ENCODE measurements at regions not wholly inside any gene's neighbourhood (a gene's known extent, or its start where the extent isn't known, plus 50 kb on each side); places are given as distances from the start of the nearest gene placed in this dataset.

DNA sequence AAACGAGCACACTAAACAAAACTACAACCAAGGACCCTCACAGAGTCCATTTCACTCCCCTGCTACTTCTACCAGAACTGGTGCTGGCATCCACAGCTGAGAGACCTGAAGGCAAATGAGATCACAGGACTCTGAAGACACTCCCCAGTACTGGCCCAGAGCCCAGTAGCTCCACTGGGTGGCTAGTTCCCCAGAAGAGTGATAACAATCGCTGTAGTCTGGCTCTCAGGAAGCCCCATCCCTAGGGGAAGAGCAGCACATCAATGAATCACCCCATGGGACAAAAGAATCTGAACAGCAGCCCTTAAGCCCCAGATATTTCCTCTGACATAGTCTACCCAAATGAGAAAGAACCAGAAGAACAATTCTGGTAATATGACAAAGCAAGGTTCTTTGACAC, 190.7 kb upstream of the BMP4 start:
- H3K27ac ChIP-seq (ENCODE audit: low read depth, low read length), result no peak overlapping the region
- no peak overlapping the region for H3K4me2 ChIP-seq (ENCODE audit: low read length)
- H3K36me3 ChIP-seq (ENCODE audit: control insufficient read depth, low read length), result no peaks in the 10 kb centered on the region
- H3K4me3 ChIP-seq (ENCODE audit: low read length), result no peak overlapping the region
- TF ChIP-seq EZH2phosphoT487 (IDR thresholded peaks at IDR 0.05; ENCODE audit: borderline replicate concordance, low read length), result no peak
- TF ChIP-seq, protein P1, sequence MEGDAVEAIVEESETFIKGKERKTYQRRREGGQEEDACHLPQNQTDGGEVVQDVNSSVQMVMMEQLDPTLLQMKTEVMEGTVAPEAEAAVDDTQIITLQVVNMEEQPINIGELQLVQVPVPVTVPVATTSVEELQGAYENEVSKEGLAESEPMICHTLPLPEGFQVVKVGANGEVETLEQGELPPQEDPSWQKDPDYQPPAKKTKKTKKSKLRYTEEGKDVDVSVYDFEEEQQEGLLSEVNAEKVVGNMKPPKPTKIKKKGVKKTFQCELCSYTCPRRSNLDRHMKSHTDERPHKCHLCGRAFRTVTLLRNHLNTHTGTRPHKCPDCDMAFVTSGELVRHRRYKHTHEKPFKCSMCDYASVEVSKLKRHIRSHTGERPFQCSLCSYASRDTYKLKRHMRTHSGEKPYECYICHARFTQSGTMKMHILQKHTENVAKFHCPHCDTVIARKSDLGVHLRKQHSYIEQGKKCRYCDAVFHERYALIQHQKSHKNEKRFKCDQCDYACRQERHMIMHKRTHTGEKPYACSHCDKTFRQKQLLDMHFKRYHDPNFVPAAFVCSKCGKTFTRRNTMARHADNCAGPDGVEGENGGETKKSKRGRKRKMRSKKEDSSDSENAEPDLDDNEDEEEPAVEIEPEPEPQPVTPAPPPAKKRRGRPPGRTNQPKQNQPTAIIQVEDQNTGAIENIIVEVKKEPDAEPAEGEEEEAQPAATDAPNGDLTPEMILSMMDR (IDR thresholded peaks at IDR 0.05; ENCODE audit: low read depth, low read length, poor library complexity, severe bottlenecking), result no peak
- H3K9me2 ChIP-seq (replicated peaks; ENCODE audit: control insufficient read depth, low read length), result no peaks in the 10 kb centered on the region
- H3K79me2 ChIP-seq (ENCODE audit: control insufficient read depth, low read length), result no peaks in the 10 kb centered on the region
- peaks cover 4% of the 10 kb centered on the region for H3K27me3 ChIP-seq (ENCODE audit: control insufficient read depth, low read length)
- no peaks in the 10 kb centered on the region for H4K20me1 ChIP-seq (ENCODE audit: control insufficient read depth, insufficient read depth, low read depth, low read length)
- H3K9me3 ChIP-seq (ENCODE audit: control insufficient read depth, insufficient read depth, low read length), result no peaks in the 10 kb centered on the region
- H3K4me1 ChIP-seq (ENCODE audit: control insufficient read depth, low read length), result no peaks in the 10 kb centered on the region
- no peaks in the 10 kb centered on the region for H3F3A ChIP-seq (ENCODE audit: control insufficient read depth, insufficient read depth)

DNA sequence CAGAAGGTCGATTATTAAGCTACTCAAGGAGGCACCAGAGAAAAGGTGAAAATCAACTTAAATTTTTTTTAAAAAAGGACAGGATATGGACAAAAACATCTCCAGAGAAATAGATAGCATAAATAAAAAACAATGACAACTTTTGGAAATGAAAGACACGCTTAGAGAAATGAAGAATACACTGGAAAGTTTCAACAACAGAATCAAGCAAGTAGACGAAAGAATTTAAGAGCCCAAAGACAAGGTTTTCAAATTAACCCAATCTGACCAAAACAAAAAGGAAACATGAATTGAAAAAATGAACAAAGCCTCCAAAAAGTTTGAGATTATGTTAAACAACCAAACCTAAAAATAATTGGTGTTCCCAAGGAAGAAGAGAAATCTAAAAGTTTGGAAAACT, 191.1 kb upstream of the BMP4 start:
- H3K4me1 ChIP-seq (ENCODE audit: control insufficient read depth, low read length), result no peaks in the 10 kb centered on the region
- TF ChIP-seq, protein P1 (IDR thresholded peaks at IDR 0.05; ENCODE audit: low read depth, low read length, poor library complexity, severe bottlenecking), result no peak
- no peak for TF ChIP-seq EZH2phosphoT487 (IDR thresholded peaks at IDR 0.05; ENCODE audit: borderline replicate concordance, low read length)
- H3K27me3 ChIP-seq (ENCODE audit: control insufficient read depth, low read length), result peaks cover under 1% of the 10 kb centered on the region; the same call in 1 of the 2 replicates
- no peak overlapping the region for H3K4me3 ChIP-seq (ENCODE audit: low read length)
- no peaks in the 10 kb centered on the region for H3K36me3 ChIP-seq (ENCODE audit: control insufficient read depth, low read length)
- no peaks in the 10 kb centered on the region for H3K9me3 ChIP-seq (ENCODE audit: control insufficient read depth, insufficient read depth, low read length)
- no peaks in the 10 kb centered on the region for H4K20me1 ChIP-seq (ENCODE audit: control insufficient read depth, insufficient read depth, low read depth, low read length)
- no peak overlapping the region for H3K4me2 ChIP-seq (ENCODE audit: low read length)
- no peaks in the 10 kb centered on the region for H3K9me2 ChIP-seq (replicated peaks; ENCODE audit: control insufficient read depth, low read length)
- no peaks in the 10 kb centered on the region for H3F3A ChIP-seq (ENCODE audit: control insufficient read depth, insufficient read depth)
- no peaks in the 10 kb centered on the region for H3K79me2 ChIP-seq (ENCODE audit: control insufficient read depth, low read length)
- no peak overlapping the region for H3K27ac ChIP-seq (ENCODE audit: low read depth, low read length)

DNA sequence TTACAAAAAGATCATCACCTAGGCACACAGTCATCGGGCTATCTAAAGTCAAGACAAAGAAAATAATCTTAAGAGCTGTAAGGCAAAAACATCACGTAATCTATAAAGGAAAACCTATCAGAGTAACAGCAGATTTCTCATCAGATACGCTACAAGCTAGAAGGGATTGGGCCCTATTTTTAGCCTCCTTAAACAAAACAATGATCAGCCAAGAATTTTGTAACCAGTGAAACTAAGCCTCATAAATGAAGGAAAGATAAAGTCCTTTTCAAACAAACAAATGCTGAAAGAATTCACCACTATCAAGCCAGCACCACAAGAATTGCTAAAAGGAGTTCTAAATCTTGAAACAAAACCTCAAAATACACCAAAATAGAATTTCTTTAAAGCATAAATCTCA, 191.6 kb upstream of the BMP4 start:
- no peaks in the 10 kb centered on the region for H3K79me2 ChIP-seq (ENCODE audit: control insufficient read depth, low read length)
- TF ChIP-seq, protein P1 (IDR thresholded peaks at IDR 0.05; ENCODE audit: low read depth, low read length, poor library complexity, severe bottlenecking), result no peak
- TF ChIP-seq EZH2phosphoT487 (IDR thresholded peaks at IDR 0.05; ENCODE audit: borderline replicate concordance, low read length), result no peak
- H3F3A ChIP-seq (ENCODE audit: control insufficient read depth, insufficient read depth), result no peaks in the 10 kb centered on the region
- no peak overlapping the region for H3K27ac ChIP-seq (ENCODE audit: low read depth, low read length)
- no peaks in the 10 kb centered on the region for H4K20me1 ChIP-seq (ENCODE audit: control insufficient read depth, insufficient read depth, low read depth, low read length)
- H3K4me3 ChIP-seq (ENCODE audit: low read length), result no peak overlapping the region
- no peaks in the 10 kb centered on the region for H3K36me3 ChIP-seq (ENCODE audit: control insufficient read depth, low read length)
- H3K9me2 ChIP-seq (replicated peaks; ENCODE audit: control insufficient read depth, low read length), result no peaks in the 10 kb centered on the region
- H3K4me1 ChIP-seq (ENCODE audit: control insufficient read depth, low read length), result no peaks in the 10 kb centered on the region
- H3K9me3 ChIP-seq (ENCODE audit: control insufficient read depth, insufficient read depth, low read length), result no peaks in the 10 kb centered on the region
- H3K27me3 ChIP-seq (ENCODE audit: control insufficient read depth, low read length), result no peaks in the 10 kb centered on the region
- no peak overlapping the region for H3K4me2 ChIP-seq (ENCODE audit: low read length)

DNA sequence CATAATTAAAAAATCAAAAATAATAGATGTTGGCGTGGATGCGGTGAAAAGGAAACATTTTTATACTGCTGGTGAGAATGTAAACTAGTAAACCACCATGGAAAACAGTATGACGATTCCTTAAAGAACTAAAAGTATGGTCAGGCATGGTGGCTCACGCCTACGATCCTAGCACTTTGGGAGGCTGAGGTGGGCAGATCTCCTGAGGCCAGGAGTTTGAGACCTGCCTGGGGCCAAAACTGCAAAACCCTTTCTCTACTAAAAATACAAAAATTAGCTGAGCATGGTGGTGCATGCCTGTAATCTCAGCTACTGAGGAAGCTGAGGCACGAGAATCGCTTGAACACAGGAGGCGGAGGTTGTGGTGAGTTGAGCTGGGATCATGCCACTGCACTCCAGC, 195.7 kb upstream of the BMP4 start:
- no peak overlapping the region for H3K4me3 ChIP-seq (ENCODE audit: low read length)
- no peaks in the 10 kb centered on the region for H3K9me3 ChIP-seq (ENCODE audit: control insufficient read depth, insufficient read depth, low read length)
- no peaks in the 10 kb centered on the region for H3K9me2 ChIP-seq (replicated peaks; ENCODE audit: control insufficient read depth, low read length)
- TF ChIP-seq, protein P1 (IDR thresholded peaks at IDR 0.05; ENCODE audit: low read depth, low read length, poor library complexity, severe bottlenecking), result no peak
- H3K79me2 ChIP-seq (ENCODE audit: control insufficient read depth, low read length), result no peaks in the 10 kb centered on the region
- no peaks in the 10 kb centered on the region for H3K36me3 ChIP-seq (ENCODE audit: control insufficient read depth, low read length)
- no peaks in the 10 kb centered on the region for H3K4me1 ChIP-seq (ENCODE audit: control insufficient read depth, low read length)
- H3K4me2 ChIP-seq (ENCODE audit: low read length), result no peak overlapping the region
- H3K27ac ChIP-seq (ENCODE audit: low read depth, low read length), result no peak overlapping the region
- no peaks in the 10 kb centered on the region for H3F3A ChIP-seq (ENCODE audit: control insufficient read depth, insufficient read depth)
- no peaks in the 10 kb centered on the region for H3K27me3 ChIP-seq (ENCODE audit: control insufficient read depth, low read length)
- H4K20me1 ChIP-seq (ENCODE audit: control insufficient read depth, insufficient read depth, low read depth, low read length), result no peaks in the 10 kb centered on the region
